ENCODE measurements at regions not wholly inside any gene's neighbourhood (a gene's known extent, or its start where the extent isn't known, plus 50 kb on each side); places are given as distances from the start of the nearest gene placed in this dataset.

GRCh38 chr12:85552461-85552860 lies 272.4 kb downstream of the ALX1 start:
- Histone ChIP-seq H3K9ac (ENCODE audit: insufficient read depth in 1 of 2, low read depth in 2 of 2, low read length in 2 of 2) (no peak overlapping the region), H3K9me3 (replicated peaks; ENCODE audit: control insufficient read depth, insufficient read depth, low read depth, low read length) (no peaks in the 10 kb centered on the region), H3K9me1 (ENCODE audit: control insufficient read depth, insufficient read depth, low read length) (no peaks in the 10 kb centered on the region), H2AFZ (ENCODE audit: low read depth, low read length) (no peak overlapping the region), H3K4me2 (ENCODE audit: insufficient read depth, low read length) (no peak overlapping the region), H3K27ac (ENCODE audit: extremely low read depth, low read depth, low read length) (no peak overlapping the region), H3K4me3 (no peak overlapping the region), H4K20me1 (replicated peaks; ENCODE audit: control insufficient read depth, insufficient read depth, low read length) (no peaks in the 10 kb centered on the region), H3K27me3 (ENCODE audit: control insufficient read depth in 2 of 2, insufficient read depth in 2 of 2, low read length in 2 of 2) (no peaks in the 10 kb centered on the region), H3K4me1 (replicated peaks in 1 of 2; ENCODE audit: control insufficient read depth in 2 of 2, insufficient read depth in 2 of 2, low read length in 2 of 2) (no peaks in the 10 kb centered on the region), H3K36me3 (ENCODE audit: control insufficient read depth, insufficient read depth, low read length) (no peaks in the 10 kb centered on the region), H3K79me2 (ENCODE audit: control insufficient read depth, insufficient read depth, low read length) (no peaks in the 10 kb centered on the region)
- in situ Hi-C loops (cut with MboI), result no loop called here
- 7% methylated on average over 3 of the region's 3 CpGs for WGBS (ENCODE audit: insufficient coverage, low coverage, missing lambda C conversion rate)
- FAIRE-seq, result no peak
- no peak for DNase-seq (ENCODE audit: extremely low read depth in 1 of 4, low spot score in 3 of 4)
- intact Hi-C loops (cut with micrococcal nuclease), result no loop called here
- POLR2A ChIA-PET, result no interaction called here
- no TSS peak for BruUV-seq (replicated peaks)
- no peak for ATAC-seq
- TF ChIP-seq KLF10 (CRISPR knock-in tag; IDR thresholded peaks at IDR 0.05) (no peak), ATF4 (CRISPR knock-in tag; IDR thresholded peaks at IDR 0.05) (no peak), MCM2 (IDR thresholded peaks at IDR 0.05; ENCODE audit: low read depth) (no peak), CXXC5 (CRISPR knock-in tag; IDR thresholded peaks at IDR 0.05) (no peak), ZBTB49 (CRISPR knock-in tag; IDR thresholded peaks at IDR 0.05; ENCODE audit: borderline replicate concordance) (no peak), TFAM (CRISPR knock-in tag; conservative IDR thresholded peaks at IDR 0.05) (no peak)
- CTCF ChIA-PET (ENCODE audit: low intra/inter-chr PET ratio), result no interaction called here

All from K562 (cell line).